AG04449 (cell line): ENCODE measurements at regions not wholly inside any gene's neighbourhood (a gene's known extent, or its start where the extent isn't known, plus 50 kb on each side); places are given as distances from the start of the nearest gene placed in this dataset.

Experiments
- CTCF ChIA-PET: fragments of 350-600 bp; formaldehyde crosslinking; extraction: SDS; loops from one replicate; lab custom pipeline; 2021; ENCODE audit warnings: antibody characterized with exemption; lab: Yijun Ruan, JAX
- POLR2A ChIA-PET: fragments of 400-600, 350-600 bp; formaldehyde crosslinking; extraction: SDS; loops from one replicate; lab custom pipeline; 2020; ENCODE audit warnings: antibody characterized with exemption, inconsistent platforms; lab: Yijun Ruan, JAX
- DNase-seq: peaks from one replicate; pipeline ENCODE4 v3.0.0-alpha.2; 2010; ENCODE audit warnings: low read depth, low spot score
- H3K4me3 ChIP-seq: 2 replicates; pipeline ENCODE4 v1.5.1; 2011; ENCODE audit warnings: low read depth, mild to moderate bottlenecking, control low read depth, low read length
- TF ChIP-seq, protein P1 (sequence below): IDR thresholded peaks from one replicate; pipeline ENCODE4 v1.5.1; 2011; ENCODE audit warnings: mild to moderate bottlenecking, moderate library complexity, low read length, control low read depth, inconsistent platforms; ENCODE audit not compliant: insufficient read depth; ENCODE audit errors: missing control alignments

GRCh38 chr2:2600366-2600765 lies 269.3 kb upstream of the MYT1L start:
- ChIA-PET POLR2A (no interaction called here), CTCF (no interaction called here)
- TF ChIP-seq, protein P1, sequence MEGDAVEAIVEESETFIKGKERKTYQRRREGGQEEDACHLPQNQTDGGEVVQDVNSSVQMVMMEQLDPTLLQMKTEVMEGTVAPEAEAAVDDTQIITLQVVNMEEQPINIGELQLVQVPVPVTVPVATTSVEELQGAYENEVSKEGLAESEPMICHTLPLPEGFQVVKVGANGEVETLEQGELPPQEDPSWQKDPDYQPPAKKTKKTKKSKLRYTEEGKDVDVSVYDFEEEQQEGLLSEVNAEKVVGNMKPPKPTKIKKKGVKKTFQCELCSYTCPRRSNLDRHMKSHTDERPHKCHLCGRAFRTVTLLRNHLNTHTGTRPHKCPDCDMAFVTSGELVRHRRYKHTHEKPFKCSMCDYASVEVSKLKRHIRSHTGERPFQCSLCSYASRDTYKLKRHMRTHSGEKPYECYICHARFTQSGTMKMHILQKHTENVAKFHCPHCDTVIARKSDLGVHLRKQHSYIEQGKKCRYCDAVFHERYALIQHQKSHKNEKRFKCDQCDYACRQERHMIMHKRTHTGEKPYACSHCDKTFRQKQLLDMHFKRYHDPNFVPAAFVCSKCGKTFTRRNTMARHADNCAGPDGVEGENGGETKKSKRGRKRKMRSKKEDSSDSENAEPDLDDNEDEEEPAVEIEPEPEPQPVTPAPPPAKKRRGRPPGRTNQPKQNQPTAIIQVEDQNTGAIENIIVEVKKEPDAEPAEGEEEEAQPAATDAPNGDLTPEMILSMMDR, result no peak
- no peak for DNase-seq
- no peak overlapping the region for H3K4me3 ChIP-seq

DNA sequence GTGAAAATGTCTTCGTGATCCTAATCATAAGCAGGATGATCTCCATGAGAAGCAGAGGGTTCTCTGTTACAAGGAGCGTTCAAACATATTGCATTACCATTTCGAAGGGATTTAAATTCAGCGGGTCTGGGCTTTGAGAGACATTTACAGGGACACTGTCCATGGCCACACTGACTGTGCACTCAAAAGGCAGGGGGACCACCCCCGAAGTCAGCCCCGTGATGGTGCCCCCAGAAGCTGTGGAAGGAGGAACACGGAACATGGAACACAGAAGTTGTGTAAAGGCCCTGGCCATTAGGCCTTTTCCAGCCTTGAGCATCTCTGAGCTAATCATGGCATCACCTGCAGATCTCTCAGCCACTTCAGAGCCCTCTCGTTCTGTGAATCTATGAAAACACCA lies 268.4 kb upstream of the MYT1L start:
- POLR2A ChIA-PET, result no interaction called here

GRCh38 chr2:2597712-2598111 lies 266.6 kb upstream of the MYT1L start:
- TF ChIP-seq, protein P1, result no peak
- ChIA-PET POLR2A (no interaction called here), CTCF (no interaction called here)
- DNase-seq, result no peak
- H3K4me3 ChIP-seq, result no peak overlapping the region

More for the DNA sequence above, 268.4 kb upstream of the MYT1L start:
- CTCF ChIA-PET, result no interaction called here
- no peak overlapping the region for H3K4me3 ChIP-seq
- no peak for DNase-seq
- TF ChIP-seq, protein P1, result no peak

- ChIA-PET POLR2A (no interaction called here), CTCF (no interaction called here)
- TF ChIP-seq, protein P1, result no peak
- DNase-seq, result no peak
- no peak overlapping the region for H3K4me3 ChIP-seq
Measured at GRCh38 chr2:2591542-2591940, 260.5 kb upstream of the MYT1L start.

DNA sequence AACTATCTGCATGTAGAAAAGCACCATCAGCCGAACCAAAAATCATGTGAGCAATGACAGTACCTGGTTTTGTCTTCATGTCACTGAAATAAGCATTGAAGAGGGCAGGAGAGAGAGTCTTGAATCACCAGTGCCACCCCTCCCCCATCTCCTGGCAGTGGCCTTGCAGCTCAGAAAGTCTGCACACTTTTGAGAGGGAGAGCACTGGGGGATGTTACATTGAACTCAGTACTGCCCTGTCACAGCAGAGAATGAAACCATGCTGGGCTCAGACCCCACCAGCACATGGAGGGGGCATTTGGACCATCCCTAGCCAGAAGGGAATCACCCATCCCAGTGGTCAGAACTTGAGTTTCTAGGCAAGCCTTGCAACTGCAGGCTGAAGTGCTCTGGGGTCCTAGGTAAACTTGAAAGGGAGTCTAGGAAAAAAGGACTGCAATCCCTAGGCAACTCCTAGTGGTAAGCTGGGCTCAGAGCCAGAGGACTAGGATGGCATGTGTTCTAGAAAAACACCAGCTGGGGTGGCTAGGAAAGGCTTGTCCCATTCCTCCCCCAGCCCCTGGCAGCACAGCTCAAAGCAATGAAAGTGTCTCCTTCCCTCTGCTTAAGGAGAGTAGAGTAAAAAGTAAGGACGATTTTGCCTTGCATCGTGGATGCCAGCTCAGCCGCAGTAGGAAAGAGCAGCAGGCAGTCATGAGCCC lies 259.9 kb upstream of the MYT1L start:
- H3K4me3 ChIP-seq, result no peak overlapping the region
- ChIA-PET CTCF (interaction anchor here (0.6 kb wide), 1 partner anchor 29 kb away, joined by 3 read pairs; no protein-coding TSS in a partner anchor), POLR2A (no interaction called here)
- no peak for DNase-seq
- TF ChIP-seq, protein P1, result no peak

DNA sequence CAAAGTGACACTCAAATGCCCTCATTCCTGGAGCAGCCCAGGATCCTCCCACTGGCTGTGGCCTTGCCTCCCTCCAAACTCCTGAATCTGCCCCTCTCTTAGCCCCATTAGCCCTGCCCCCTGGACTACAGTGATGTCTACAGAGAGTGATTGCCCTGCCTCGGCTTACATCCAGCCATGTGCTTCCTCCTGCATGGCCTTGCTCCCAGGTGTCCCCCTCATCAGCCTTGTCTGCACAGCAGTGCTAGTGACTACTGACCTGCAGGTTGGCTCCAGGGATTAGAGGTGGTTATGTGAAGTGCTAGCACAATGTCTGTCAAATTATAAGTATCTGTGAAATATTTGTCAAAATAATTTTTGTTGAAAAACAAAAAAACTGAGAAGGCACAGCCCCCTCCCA lies 259.1 kb upstream of the MYT1L start:
- DNase-seq, result no peak
- TF ChIP-seq, protein P1, result no peak
- no peak overlapping the region for H3K4me3 ChIP-seq
- ChIA-PET POLR2A (no interaction called here), CTCF (interaction anchor here (0.6 kb wide), 1 partner anchor 30 kb away, joined by 3 read pairs; no protein-coding TSS in a partner anchor)
